ENCODE measurements at regions not wholly inside any gene's neighbourhood (a gene's known extent, or its start where the extent isn't known, plus 50 kb on each side); places are given as distances from the start of the nearest gene placed in this dataset.

- TF ChIP-seq POLR2A (IDR thresholded peaks at IDR 0.05): no peak
- no peak for TF ChIP-seq CTCF (IDR thresholded peaks at IDR 0.05)
- no peak for TF ChIP-seq EP300 (IDR thresholded peaks at IDR 0.05)
- TF ChIP-seq POLR2AphosphoS5 (IDR thresholded peaks at IDR 0.05): no peak
These were observed 266.9 kb upstream of the TTC14 start for GRCh38 chr3:180335050-180335449.

Data from suprapubic skin (tissue), 4 donors.